DMS153 treated with DMSO at 0.1 percent for 48 hours (cell line): ENCODE measurements at regions not wholly inside any gene's neighbourhood (a gene's known extent, or its start where the extent isn't known, plus 50 kb on each side); places are given as distances from the start of the nearest gene placed in this dataset.
"Not testable (repeated sequence)": the region's sequence is repeated elsewhere in the genome, so short reads cannot be mapped to it uniquely, and the experiment has no call there.

Experiments used
- DNase-seq: peaks from one replicate; lab custom pipeline; 2025; ENCODE audit not compliant: unreplicated experiment; lab: John Stamatoyannopoulos, UW

GRCh38 chr2:133970641-133971040, 283.2 kb upstream of the MGAT5 start:
- DNase-seq: no peak

GRCh38 chr2:133972297-133972696, 281.6 kb upstream of the MGAT5 start:
- no peak for DNase-seq

DNA sequence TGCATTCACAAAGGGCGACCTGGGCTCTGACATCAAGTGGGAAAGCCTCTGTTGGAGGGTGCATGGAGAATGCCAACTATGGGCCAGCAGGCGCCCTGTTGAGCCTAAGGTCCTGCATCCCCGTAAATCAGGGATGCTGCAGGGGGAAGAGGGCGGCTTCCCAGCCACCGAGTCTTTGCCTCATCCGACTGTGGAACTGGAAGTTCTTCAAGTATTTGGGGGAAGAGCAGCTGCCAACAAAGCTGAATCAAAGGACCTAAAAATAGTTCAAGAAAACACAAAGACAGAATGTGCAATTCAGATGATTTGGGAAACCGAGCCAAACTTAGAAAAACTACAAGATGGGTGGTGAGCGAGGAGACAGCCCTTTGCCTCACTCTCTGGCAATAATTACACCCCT, 281.1 kb upstream of the MGAT5 start:
- no peak for DNase-seq

- no peak for DNase-seq
Measured at GRCh38 chr2:133974353-133974752, 279.5 kb upstream of the MGAT5 start.

GRCh38 chr2:133975135-133975534, 278.7 kb upstream of the MGAT5 start:
- DNase-seq: no peak

- DNase-seq: no peak
Measured at GRCh38 chr2:133975676-133976428, 278.0 kb upstream of the MGAT5 start.

- no peak for DNase-seq
Measured at GRCh38 chr2:133976659-133977058, 277.2 kb upstream of the MGAT5 start.

- no peak for DNase-seq
Measured at GRCh38 chr2:133977405-133977804, 276.5 kb upstream of the MGAT5 start.

DNA sequence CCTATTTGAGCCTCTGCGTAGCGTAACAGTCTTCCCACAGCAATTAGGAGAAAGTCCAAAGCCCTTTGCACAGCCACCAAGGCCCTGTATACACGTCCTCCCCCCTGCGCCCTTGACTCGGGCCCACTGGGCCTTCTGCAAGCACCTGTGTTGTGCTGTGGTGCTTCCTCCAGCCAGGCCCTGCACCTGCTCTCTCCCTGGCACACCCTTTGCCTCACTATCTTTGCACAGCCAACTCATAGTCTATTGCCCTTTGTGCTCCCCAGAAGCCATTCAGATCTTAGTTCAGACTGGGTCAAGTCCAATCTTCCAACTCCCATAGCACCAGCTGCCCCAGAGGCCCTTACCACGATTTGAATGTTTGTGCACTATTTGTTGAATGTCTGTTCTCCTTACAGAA, 271.6 kb upstream of the MGAT5 start:
- DNase-seq: no peak

DNA sequence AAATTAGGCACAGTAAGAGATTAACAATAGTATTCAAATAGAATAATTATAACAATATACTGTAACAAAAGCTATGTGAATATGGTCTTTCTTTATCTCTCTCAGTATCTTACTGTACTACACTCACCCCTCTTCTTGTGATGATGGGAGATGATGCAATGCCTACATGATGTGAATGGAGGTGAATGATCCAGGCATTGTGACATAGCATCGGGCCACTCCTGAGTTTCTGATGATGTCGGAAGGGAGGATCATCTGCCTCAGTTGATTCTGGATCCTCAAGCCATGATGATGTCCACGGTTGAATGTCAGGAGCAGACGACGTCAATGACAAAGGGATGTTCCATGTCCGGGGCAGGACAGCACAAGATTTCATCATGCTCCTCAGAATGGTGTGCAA, 268.3 kb upstream of the MGAT5 start:
- no peak for DNase-seq

DNA sequence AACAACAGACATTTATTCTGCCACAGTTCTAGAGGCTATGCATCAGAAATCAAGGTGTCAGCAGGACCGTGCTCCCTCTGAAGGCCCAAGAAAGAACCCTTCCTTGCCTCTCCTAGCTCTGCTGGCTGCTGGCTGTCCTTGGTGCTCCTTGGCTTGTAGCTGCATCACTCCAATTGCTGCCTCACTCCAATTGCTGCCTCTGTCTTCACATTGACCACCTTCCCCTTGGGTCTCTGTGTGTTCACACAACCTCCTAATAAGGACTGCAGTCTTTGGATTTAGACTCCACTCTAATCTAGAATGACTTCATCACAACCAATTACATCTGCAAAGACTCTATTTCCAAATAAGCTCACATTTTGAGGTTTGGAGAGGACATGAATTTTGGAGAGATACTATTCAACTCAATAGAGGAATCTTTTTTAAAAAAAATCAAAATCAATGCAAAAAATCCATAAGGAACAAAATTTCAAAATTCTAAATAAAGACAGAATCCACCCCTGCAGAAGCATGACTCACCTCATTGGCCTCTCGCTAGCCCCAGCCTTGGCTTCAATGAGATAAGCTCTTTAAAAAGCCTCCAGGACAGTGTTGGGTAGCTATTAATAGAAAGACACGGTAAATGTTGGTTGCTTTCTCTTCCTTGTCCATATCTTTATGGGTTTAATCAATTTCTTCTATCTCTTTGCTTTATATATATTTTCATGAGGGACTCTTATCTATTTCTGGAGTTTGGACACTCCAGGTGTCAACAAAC, 267.6 kb upstream of the MGAT5 start:
- DNase-seq: no peak

DNA sequence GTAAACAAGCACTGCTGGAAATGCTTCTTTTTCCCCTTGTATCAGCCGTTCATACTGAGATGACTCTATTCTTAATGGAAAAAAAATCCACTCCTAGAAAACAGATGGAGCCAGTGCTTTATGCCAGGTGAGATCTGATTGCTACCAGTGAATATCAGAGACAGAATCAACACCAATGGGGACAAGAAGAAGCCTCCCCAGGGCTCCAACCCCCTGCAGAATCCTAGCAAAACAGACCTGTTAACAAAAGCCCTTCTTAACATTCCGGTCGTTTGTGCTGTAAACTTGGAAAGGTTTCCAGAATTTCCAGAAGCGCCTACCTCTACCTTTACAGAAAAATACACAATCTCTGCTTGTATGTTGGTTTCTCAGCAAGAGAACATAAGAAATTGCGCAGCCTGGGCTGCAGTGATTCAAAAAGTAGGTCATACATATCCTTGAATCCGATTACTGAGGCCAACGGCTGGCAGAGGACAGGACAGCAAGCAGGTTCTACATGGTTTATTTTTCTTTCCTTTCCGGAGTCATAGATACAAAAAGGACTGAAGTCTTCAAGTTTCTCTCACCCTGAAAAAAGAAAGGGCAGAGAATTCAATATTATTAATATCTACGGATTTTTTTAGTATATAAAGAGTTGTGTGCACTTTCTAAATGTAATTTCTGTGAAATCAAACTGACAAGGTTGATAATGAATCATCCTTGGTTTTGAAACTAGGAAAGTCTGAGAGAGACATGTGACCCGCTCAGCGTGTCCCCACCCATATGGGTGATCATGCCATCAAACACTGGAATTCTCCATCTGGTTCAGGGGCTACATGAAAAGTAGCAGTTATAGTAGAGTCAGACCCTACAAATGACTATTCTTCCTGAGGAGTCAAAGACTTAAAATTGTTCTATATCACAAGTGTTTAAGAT, 266.7 kb upstream of the MGAT5 start:
- DNase-seq: no peak

- DNase-seq: no peak
Measured at GRCh38 chr2:133988316-133988891, 265.5 kb upstream of the MGAT5 start.

GRCh38 chr2:133991606-133992168, 262.2 kb upstream of the MGAT5 start:
- DNase-seq: no peak

DNA sequence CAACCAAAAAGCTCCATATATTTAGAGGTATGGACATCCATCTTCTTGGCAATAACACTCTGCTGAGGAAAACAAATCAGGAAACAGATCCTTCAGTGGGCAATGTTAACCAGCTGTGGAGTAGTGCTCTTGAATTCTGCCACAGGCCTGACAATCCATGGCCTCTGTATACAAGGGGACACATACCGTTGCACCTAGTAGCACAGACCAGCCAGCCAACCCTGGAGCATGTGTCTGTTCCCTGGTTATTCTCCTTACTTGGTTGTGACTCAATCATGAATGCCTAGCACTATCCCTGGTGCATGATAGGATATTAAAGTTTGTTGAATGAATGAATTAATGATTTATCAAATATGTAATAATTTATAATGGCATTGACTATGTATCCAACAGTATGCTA, 261.4 kb upstream of the MGAT5 start:
- DNase-seq: no peak

DNA sequence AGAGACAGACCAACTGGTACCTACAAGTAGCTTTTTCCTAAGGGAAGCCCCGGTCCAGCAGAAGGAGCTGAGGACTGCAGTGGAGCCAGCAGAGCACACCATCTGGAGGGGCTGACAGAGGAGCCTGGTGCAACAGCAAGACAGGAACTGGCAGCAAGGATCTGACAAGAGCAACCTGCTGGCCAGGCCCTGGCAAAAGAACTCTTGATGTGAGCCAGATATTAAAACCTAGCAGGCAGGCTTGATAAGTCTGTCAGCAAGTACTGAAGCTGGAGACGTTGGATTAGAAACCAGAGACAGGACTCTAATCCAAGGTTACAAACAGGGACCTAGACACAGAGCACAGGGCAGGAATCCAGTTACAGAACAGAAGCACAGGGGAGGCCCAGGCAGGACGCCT, 260.7 kb upstream of the MGAT5 start:
- no peak for DNase-seq

GRCh38 chr2:133998726-133999125, 255.1 kb upstream of the MGAT5 start:
- not testable (repeated sequence) for DNase-seq

DNA sequence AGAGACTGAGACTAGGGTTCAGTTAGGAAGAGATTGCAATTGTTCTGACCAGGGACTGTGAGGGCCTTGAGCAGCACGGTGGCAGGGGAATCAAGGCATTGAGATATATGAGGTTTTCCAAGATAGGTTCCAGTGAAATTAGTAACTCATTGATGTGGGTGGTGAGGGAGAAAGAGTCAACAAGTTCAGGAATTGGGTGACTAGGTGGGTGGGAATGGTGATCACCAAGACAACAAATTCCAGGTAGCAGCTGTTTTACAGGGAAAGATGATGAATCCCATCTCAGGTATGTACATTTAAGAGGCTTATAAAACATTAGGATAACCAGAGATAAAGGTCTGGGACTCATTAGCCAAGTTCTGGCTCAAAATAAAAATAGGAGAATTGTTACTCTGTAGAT, 251.5 kb upstream of the MGAT5 start:
- DNase-seq: no peak

DNA sequence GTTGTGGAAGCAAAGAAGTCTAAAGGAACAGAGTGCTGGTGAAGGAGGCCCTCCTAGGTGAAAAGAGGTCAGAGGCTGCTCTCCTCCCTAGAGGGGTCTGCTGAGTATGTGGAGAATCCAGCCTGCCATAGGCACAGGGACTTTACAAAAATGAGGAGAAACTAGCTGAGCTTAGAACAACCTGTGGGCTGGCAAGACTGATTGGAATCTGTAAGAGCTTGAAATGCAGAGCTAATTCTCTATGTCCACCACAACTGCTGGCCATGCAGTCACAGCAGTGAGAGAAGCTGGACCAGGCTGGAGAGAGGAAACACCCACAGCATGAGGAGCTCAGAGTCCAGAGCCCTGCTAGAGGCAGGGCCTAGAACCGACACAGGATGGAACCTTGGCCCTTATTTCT, 251.0 kb upstream of the MGAT5 start:
- DNase-seq: no peak

GRCh38 chr2:134004467-134004866, 249.4 kb upstream of the MGAT5 start:
- no peak for DNase-seq

DNA sequence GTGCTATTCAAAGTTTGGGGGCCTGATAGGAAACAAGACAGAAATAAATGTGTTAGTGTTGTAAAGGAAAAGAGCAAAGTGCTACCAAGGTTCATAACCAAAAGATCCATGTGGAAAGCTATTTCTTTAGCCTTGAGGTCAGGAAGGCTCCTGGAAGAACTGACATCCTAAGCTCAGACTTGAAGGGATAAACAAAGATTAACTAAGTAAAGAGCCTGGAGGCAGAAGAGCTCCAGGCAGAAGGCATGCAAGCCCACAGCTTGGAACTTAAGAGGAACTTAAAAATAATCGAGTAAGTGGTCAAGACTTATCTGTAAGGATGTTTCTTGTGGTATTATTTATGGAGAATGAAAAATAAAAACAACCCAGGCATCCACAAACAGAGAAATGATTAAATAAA, 245.0 kb upstream of the MGAT5 start:
- no peak for DNase-seq
